Right atrium auricular region (tissue), 2 donors: ENCODE measurements at regions not wholly inside any gene's neighbourhood (a gene's known extent, or its start where the extent isn't known, plus 50 kb on each side); places are given as distances from the start of the nearest gene placed in this dataset.

Experiments
- DNase-seq: peaks from one replicate; pipeline ENCODE4 v3.0.0-alpha.2; 2019; ENCODE audit warnings: low spot score
- H3K27ac ChIP-seq, 2 donors: fragments of 200-600 bp; sonication (generic); 1 replicate in 1 of 2; 2 replicates in 1 of 2; pipeline ENCODE4 v1.5.1; 2016 to 2019
- H3K27me3 ChIP-seq, 2 donors: fragments of 200-600 bp; sonication (generic); one replicate each; pipeline versions ENCODE4 v1.5.1 to v1.6.0; 2017 to 2019
- H3K36me3 ChIP-seq: fragments of 200-600 bp; sonication (generic); one replicate; pipeline ENCODE4 v1.5.1; 2016
- H3K4me1 ChIP-seq, 2 donors: fragments of 200-600 bp; sonication (generic); one replicate each; pipeline versions ENCODE4 v1.5.1 to v1.6.0; 2017 to 2019
- H3K4me3 ChIP-seq, 2 donors: fragments of 200-600 bp; sonication (generic); 1 replicate in 1 of 2; 2 replicates in 1 of 2; pipeline ENCODE4 v1.5.1; 2017 to 2019; ENCODE audit warnings: mild to moderate bottlenecking in 1 of 2, moderate library complexity in 1 of 2
- H3K9me3 ChIP-seq, 2 donors: fragments of 200-600 bp; sonication (generic); one replicate each; pipeline ENCODE4 v1.5.1; 2019
- CTCF ChIP-seq, 2 donors: fragments of 200-600 bp; sonication (generic); IDR thresholded peaks; one replicate each; pipeline ENCODE4 v1.5.1; 2019; ENCODE audit warnings: antibody characterized with exemption in 2 of 2

- Histone ChIP-seq H3K36me3 (no peaks in the 10 kb centered on the region), H3K4me1 (peaks cover 0 to 16% of the 10 kb centered on the region in 2 donors), H3K4me3 (peak overlapping the region; percentile 14 to 50), H3K27me3 (peaks cover 0 to 9% of the 10 kb centered on the region in 2 donors), H3K9me3 (no peaks in the 10 kb centered on the region), H3K27ac (no peak overlapping the region)
- no peak for DNase-seq
- TF ChIP-seq CTCF (IDR thresholded peaks at IDR 0.05): no peak
These were observed 2185.1 kb upstream of the TENM3 start for GRCh38 chr4:180057891-180058671.

GRCh38 chr4:180058691-180059215 is 2184.4 kb upstream of the TENM3 start:
- Histone ChIP-seq H3K4me1 (peaks cover 0 to 16% of the 10 kb centered on the region in 2 donors), H3K27ac (no peak overlapping the region), H3K9me3 (no peaks in the 10 kb centered on the region), H3K36me3 (no peaks in the 10 kb centered on the region), H3K27me3 (peaks cover 0 to 9% of the 10 kb centered on the region in 2 donors), H3K4me3 (peak overlapping the region; percentile 14 to 50)
- DNase-seq: no peak
- no peak for TF ChIP-seq CTCF (IDR thresholded peaks at IDR 0.05)

- Histone ChIP-seq H3K27ac (no peak overlapping the region), H3K9me3 (no peaks in the 10 kb centered on the region), H3K4me1 (peaks cover 0 to 16% of the 10 kb centered on the region in 2 donors), H3K4me3 (peak overlapping the region in 1 of 2 donors; percentile 50), H3K27me3 (peaks cover 0 to 9% of the 10 kb centered on the region in 2 donors), H3K36me3 (no peaks in the 10 kb centered on the region)
- DNase-seq: no peak
- no peak for TF ChIP-seq CTCF (IDR thresholded peaks at IDR 0.05)
These were observed 2183.9 kb upstream of the TENM3 start for GRCh38 chr4:180059216-180059881.

GRCh38 chr4:180060159-180060889 is 2182.9 kb upstream of the TENM3 start:
- H3K27me3 ChIP-seq: peaks cover 0 to 9% of the 10 kb centered on the region in 2 donors
- H3K4me1 ChIP-seq: peaks cover 0 to 16% of the 10 kb centered on the region in 2 donors
- H3K4me3 ChIP-seq: no peak overlapping the region
- DNase-seq: no peak
- no peak overlapping the region for H3K27ac ChIP-seq
- no peaks in the 10 kb centered on the region for H3K36me3 ChIP-seq
- no peaks in the 10 kb centered on the region for H3K9me3 ChIP-seq
- no peak for TF ChIP-seq CTCF (IDR thresholded peaks at IDR 0.05)

- Histone ChIP-seq H3K36me3 (no peaks in the 10 kb centered on the region), H3K4me1 (no peaks in the 10 kb centered on the region), H3K4me3 (no peak overlapping the region), H3K9me3 (no peaks in the 10 kb centered on the region), H3K27me3 (no peaks in the 10 kb centered on the region), H3K27ac (no peak overlapping the region)
- TF ChIP-seq CTCF (IDR thresholded peaks at IDR 0.05): no peak
- no peak for DNase-seq
These were observed 2162.1 kb upstream of the TENM3 start for GRCh38 chr4:180081072-180081471.
